WERI-Rb-1 (cell line): ENCODE measurements at regions not wholly inside any gene's neighbourhood (a gene's known extent, or its start where the extent isn't known, plus 50 kb on each side); places are given as distances from the start of the nearest gene placed in this dataset.

Experiments used
- DNase-seq: peaks from one replicate; pipeline ENCODE4 v3.0.0-alpha.2; 2020
- H3K27ac ChIP-seq: fragments of 250-450 bp; sonication (Bioruptor Pico); 2 replicates; pipeline ENCODE4 v1.5.1; 2020; ENCODE audit warnings: mild to moderate bottlenecking, moderate library complexity
- H3K27me3 ChIP-seq: fragments of 250-450 bp; sonication (Bioruptor Pico); 2 replicates; pipeline ENCODE4 v1.5.1; 2021; ENCODE audit warnings: mild to moderate bottlenecking, low read depth, moderate library complexity; ENCODE audit not compliant: insufficient read depth, severe bottlenecking
- H3K36me3 ChIP-seq: fragments of 250-450 bp; sonication (Bioruptor Pico); 2 replicates; pipeline ENCODE4 v1.5.1; 2020; ENCODE audit warnings: mild to moderate bottlenecking, moderate library complexity
- H3K4me3 ChIP-seq: 2 replicates; pipeline ENCODE4 v1.5.1; 2011; ENCODE audit warnings: low read depth, mild to moderate bottlenecking, control low read depth, low read length
- H3K9me3 ChIP-seq: fragments of 250-450 bp; sonication (Bioruptor Pico); 2 replicates; pipeline ENCODE4 v1.5.1; 2021; ENCODE audit warnings: mild to moderate bottlenecking, moderate library complexity; ENCODE audit not compliant: severe bottlenecking
- TF ChIP-seq, protein P1 (sequence below): IDR thresholded peaks from 2 replicates; pipeline ENCODE4 v1.5.1; 2011; ENCODE audit warnings: low read depth, mild to moderate bottlenecking, control low read depth, inconsistent platforms, low read length

- TF ChIP-seq, protein P1, sequence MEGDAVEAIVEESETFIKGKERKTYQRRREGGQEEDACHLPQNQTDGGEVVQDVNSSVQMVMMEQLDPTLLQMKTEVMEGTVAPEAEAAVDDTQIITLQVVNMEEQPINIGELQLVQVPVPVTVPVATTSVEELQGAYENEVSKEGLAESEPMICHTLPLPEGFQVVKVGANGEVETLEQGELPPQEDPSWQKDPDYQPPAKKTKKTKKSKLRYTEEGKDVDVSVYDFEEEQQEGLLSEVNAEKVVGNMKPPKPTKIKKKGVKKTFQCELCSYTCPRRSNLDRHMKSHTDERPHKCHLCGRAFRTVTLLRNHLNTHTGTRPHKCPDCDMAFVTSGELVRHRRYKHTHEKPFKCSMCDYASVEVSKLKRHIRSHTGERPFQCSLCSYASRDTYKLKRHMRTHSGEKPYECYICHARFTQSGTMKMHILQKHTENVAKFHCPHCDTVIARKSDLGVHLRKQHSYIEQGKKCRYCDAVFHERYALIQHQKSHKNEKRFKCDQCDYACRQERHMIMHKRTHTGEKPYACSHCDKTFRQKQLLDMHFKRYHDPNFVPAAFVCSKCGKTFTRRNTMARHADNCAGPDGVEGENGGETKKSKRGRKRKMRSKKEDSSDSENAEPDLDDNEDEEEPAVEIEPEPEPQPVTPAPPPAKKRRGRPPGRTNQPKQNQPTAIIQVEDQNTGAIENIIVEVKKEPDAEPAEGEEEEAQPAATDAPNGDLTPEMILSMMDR = no peak
- Histone ChIP-seq H3K4me3 (no peak overlapping the region), H3K27ac (no peak overlapping the region), H3K9me3 (no peaks in the 10 kb centered on the region), H3K36me3 (no peaks in the 10 kb centered on the region), H3K27me3 (no peaks in the 10 kb centered on the region)
- DNase-seq = no peak
Observed at GRCh38 chr16:5487728-5488127, 390.1 kb upstream of the EEF2KMT start.

DNA sequence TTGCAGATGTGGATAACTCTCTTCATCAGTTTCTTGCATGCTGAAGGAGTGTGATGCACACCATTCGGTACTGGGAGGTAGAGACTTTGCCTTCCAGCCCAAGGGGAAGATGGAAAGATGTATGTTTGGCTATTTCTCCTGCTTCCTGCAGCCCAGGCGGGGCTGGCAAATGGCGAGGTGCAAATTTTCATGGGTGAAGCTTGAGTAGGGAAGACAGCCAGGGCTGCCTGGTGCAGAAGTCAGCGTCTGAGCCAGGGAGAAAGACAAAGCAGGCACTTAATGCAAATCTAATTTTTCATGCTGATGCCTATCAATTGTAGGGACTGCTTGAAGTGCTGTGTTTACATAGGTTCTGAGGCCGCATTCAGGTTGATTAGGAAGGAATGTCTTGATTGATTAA is 384.7 kb upstream of the EEF2KMT start:
- TF ChIP-seq, protein P1 = no peak
- no peak overlapping the region for H3K27ac ChIP-seq
- H3K9me3 ChIP-seq = no peaks in the 10 kb centered on the region
- no peaks in the 10 kb centered on the region for H3K27me3 ChIP-seq
- H3K4me3 ChIP-seq = no peak overlapping the region
- no peak for DNase-seq
- H3K36me3 ChIP-seq = no peaks in the 10 kb centered on the region

- DNase-seq = no peak
- no peaks in the 10 kb centered on the region for H3K9me3 ChIP-seq
- TF ChIP-seq, protein P1 = no peak
- no peak overlapping the region for H3K27ac ChIP-seq
- H3K27me3 ChIP-seq = no peaks in the 10 kb centered on the region
- H3K36me3 ChIP-seq = no peaks in the 10 kb centered on the region
- H3K4me3 ChIP-seq = no peak overlapping the region
Observed at GRCh38 chr16:5480431-5481195, 383.0 kb upstream of the EEF2KMT start.

DNA sequence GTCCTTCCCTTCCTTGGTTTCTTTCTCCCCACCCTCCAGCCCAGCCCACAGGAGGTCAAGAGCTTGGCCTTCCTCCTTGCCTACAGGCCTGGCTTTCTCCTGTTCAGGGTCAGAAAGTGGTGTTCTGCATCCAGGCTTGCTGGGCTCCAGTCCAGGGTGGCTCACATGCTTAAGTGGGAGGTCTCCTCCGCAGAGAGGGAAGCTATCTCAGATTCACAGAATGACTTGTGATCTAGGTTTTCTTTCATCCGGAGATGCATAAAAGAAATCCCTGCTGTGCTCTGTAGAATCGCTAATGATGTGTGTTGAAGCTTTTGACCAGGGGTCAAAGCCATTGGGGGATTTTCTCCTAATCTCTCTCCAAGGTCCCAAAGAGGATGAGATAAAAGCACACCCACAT is 382.3 kb upstream of the EEF2KMT start:
- no peaks in the 10 kb centered on the region for H3K36me3 ChIP-seq
- H3K9me3 ChIP-seq = no peaks in the 10 kb centered on the region
- H3K27me3 ChIP-seq = no peaks in the 10 kb centered on the region
- no peak for DNase-seq
- no peak overlapping the region for H3K27ac ChIP-seq
- TF ChIP-seq, protein P1 = no peak
- no peak overlapping the region for H3K4me3 ChIP-seq

- H3K4me3 ChIP-seq = no peak overlapping the region
- H3K36me3 ChIP-seq = no peaks in the 10 kb centered on the region
- no peak for DNase-seq
- TF ChIP-seq, protein P1 = no peak
- H3K27ac ChIP-seq = no peak overlapping the region
- no peaks in the 10 kb centered on the region for H3K9me3 ChIP-seq
- no peaks in the 10 kb centered on the region for H3K27me3 ChIP-seq
Observed at GRCh38 chr16:5478036-5478435, 380.4 kb upstream of the EEF2KMT start.

DNA sequence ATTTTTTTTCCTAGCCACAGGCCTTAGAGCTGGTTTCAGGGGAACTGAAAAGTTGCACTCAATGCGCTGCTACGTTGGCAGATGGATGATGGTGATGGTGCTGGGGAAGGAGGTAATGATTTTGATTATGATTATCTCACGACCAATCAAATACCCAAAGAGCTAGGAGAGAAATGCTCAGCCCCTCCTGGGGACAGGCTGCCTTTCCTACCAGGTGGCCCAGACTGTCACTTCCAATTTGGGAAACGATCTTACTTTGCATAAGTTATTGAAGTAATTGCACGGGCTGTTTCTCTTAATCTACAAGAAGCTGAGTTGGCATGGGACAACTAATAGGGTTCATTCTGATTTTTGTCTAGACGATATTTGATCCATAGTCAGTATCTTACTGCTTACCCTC is 379.7 kb upstream of the EEF2KMT start:
- Histone ChIP-seq H3K36me3 (no peaks in the 10 kb centered on the region), H3K27me3 (no peaks in the 10 kb centered on the region), H3K27ac (no peak overlapping the region), H3K4me3 (no peak overlapping the region), H3K9me3 (no peaks in the 10 kb centered on the region)
- DNase-seq = no peak
- TF ChIP-seq, protein P1 = no peak
